MCF 10A (cell line): ENCODE measurements at regions not wholly inside any gene's neighbourhood (a gene's known extent, or its start where the extent isn't known, plus 50 kb on each side); places are given as distances from the start of the nearest gene placed in this dataset.

ENCODE experiments used
- BruUV-seq: library from RNA; stranded (reverse); fragments of 400-500 nt; replicated peaks from 2 replicates; lab custom pipeline; 2021; lab: Mats Ljungman, UMichigan
- CTCF ChIA-PET: fragments of 300-600 bp; sonication (Branson Sonifier 250); formaldehyde crosslinking; extraction: SDS; loops from one replicate; lab custom pipeline; 2021; ENCODE audit warnings: antibody characterized with exemption, inconsistent platforms; lab: Yijun Ruan, JAX
- POLR2A ChIA-PET: fragments of 300-600, 350-650 bp; sonication (Branson Sonifier 250); formaldehyde crosslinking; extraction: SDS; loops from one replicate; lab custom pipeline; 2020; ENCODE audit warnings: antibody characterized with exemption, inconsistent platforms; lab: Yijun Ruan, JAX
- DNase-seq: peaks from one replicate; pipeline ENCODE4 v3.0.0-alpha.2; 2018; ENCODE audit not compliant: unreplicated experiment
- H3K27ac Mint-ChIP-seq: one replicate; pipeline ENCODE4 v1.8.0; 2022; ENCODE audit warnings: mild to moderate bottlenecking, low read depth, mixed read lengths; ENCODE audit not compliant: unreplicated experiment
- H3K27me3 Mint-ChIP-seq: one replicate; pipeline ENCODE4 v1.8.0; 2022; ENCODE audit warnings: mixed read lengths; ENCODE audit not compliant: insufficient read depth, unreplicated experiment
- H3K36me3 Mint-ChIP-seq: one replicate; pipeline ENCODE4 v1.8.0; 2022; ENCODE audit warnings: mild to moderate bottlenecking, moderate library complexity, mixed read lengths; ENCODE audit not compliant: insufficient read depth, unreplicated experiment
- H3K4me1 Mint-ChIP-seq: one replicate; pipeline ENCODE4 v1.8.0; 2022; ENCODE audit warnings: mixed read lengths; ENCODE audit not compliant: insufficient read depth, unreplicated experiment
- H3K4me3 Mint-ChIP-seq: one replicate; pipeline ENCODE4 v1.8.0; 2022; ENCODE audit warnings: mild to moderate bottlenecking, moderate library complexity, mixed read lengths; ENCODE audit not compliant: unreplicated experiment
- H3K9me3 Mint-ChIP-seq: one replicate; pipeline ENCODE4 v1.8.0; 2022; ENCODE audit warnings: mixed read lengths; ENCODE audit not compliant: unreplicated experiment
- intact Hi-C: fragments of 100-400 bp; cut with micrococcal nuclease; formaldehyde crosslinking; loops from 2 replicates; pipeline ENCODE4 v1.14.1; 2022
- TF ChIP-seq, protein P1 (sequence below): fragments of 200-600 bp; IDR thresholded peaks from one replicate; pipeline ENCODE4 v1.8.0; 2022; ENCODE audit warnings: antibody characterized with exemption, mild to moderate bottlenecking; ENCODE audit not compliant: unreplicated experiment

GRCh38 chr22:47674600-47674999 lies 912.1 kb downstream of the TBC1D22A start:
- Mint-ChIP-seq H3K27me3 (peaks cover 5% of the 10 kb centered on the region), H3K9me3 (peaks cover 3% of the 10 kb centered on the region), H3K4me1 (no peaks in the 10 kb centered on the region), H3K4me3 (no peak overlapping the region), H3K36me3 (no peaks in the 10 kb centered on the region), H3K27ac (no peak overlapping the region)
- BruUV-seq = no TSS peak
- ChIA-PET CTCF (no interaction called here), POLR2A (interaction anchor here (0.6 kb wide), 1 partner anchor 16 kb away, joined by 4 read pairs; no protein-coding TSS in a partner anchor)
- DNase-seq = no peak
- intact Hi-C loops = no loop called here
- TF ChIP-seq, protein P1, sequence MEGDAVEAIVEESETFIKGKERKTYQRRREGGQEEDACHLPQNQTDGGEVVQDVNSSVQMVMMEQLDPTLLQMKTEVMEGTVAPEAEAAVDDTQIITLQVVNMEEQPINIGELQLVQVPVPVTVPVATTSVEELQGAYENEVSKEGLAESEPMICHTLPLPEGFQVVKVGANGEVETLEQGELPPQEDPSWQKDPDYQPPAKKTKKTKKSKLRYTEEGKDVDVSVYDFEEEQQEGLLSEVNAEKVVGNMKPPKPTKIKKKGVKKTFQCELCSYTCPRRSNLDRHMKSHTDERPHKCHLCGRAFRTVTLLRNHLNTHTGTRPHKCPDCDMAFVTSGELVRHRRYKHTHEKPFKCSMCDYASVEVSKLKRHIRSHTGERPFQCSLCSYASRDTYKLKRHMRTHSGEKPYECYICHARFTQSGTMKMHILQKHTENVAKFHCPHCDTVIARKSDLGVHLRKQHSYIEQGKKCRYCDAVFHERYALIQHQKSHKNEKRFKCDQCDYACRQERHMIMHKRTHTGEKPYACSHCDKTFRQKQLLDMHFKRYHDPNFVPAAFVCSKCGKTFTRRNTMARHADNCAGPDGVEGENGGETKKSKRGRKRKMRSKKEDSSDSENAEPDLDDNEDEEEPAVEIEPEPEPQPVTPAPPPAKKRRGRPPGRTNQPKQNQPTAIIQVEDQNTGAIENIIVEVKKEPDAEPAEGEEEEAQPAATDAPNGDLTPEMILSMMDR = no peak

- intact Hi-C loops = no loop called here
- CTCF ChIA-PET = no interaction called here
Observed at GRCh38 chr22:47673557-47673956, 911.1 kb downstream of the TBC1D22A start.

GRCh38 chr22:47672526-47672925 lies 910.1 kb downstream of the TBC1D22A start:
- H3K27ac Mint-ChIP-seq = no peak overlapping the region
- CTCF ChIA-PET = no interaction called here
- no peaks in the 10 kb centered on the region for H3K9me3 Mint-ChIP-seq
- TF ChIP-seq, protein P1 = no peak
- H3K4me1 Mint-ChIP-seq = no peaks in the 10 kb centered on the region
- no peak overlapping the region for H3K4me3 Mint-ChIP-seq
- no peak for DNase-seq
- POLR2A ChIA-PET = no interaction called here
- intact Hi-C loops = no loop called here
- no peaks in the 10 kb centered on the region for H3K36me3 Mint-ChIP-seq
- BruUV-seq = no TSS peak
- no peaks in the 10 kb centered on the region for H3K27me3 Mint-ChIP-seq

More at GRCh38 chr22:47673557-47673956, 911.1 kb downstream of the TBC1D22A start:
- no peaks in the 10 kb centered on the region for H3K36me3 Mint-ChIP-seq
- no peaks in the 10 kb centered on the region for H3K27me3 Mint-ChIP-seq
- no peak overlapping the region for H3K4me3 Mint-ChIP-seq
- TF ChIP-seq, protein P1 = no peak
- H3K4me1 Mint-ChIP-seq = no peaks in the 10 kb centered on the region
- no peak overlapping the region for H3K27ac Mint-ChIP-seq
- no peaks in the 10 kb centered on the region for H3K9me3 Mint-ChIP-seq
- no TSS peak for BruUV-seq
- DNase-seq = no peak
- POLR2A ChIA-PET = interaction anchor here (0.6 kb wide), 1 partner anchor 37 kb away, joined by 4 read pairs; no protein-coding TSS in a partner anchor

DNA sequence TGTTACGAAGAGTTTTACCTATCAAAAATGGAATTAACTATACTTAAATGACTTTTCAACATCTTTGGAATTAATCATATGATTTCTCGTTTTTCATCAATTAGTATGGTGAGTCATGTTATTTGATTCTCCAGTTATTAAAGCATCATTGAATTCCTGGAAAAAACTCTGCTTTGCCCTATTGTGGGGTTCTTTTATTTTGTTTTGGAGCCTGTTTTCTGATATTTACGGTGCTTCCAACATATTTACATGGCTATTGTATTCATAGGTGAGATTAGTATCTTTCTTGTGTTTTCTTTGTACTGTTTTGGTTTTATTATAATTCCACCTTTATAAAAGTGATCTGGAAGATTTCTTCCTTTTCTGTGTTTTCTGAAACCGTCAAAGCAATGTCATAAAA lies 902.7 kb downstream of the TBC1D22A start:
- Mint-ChIP-seq H3K27ac (no peak overlapping the region), H3K4me1 (peaks cover 6% of the 10 kb centered on the region), H3K4me3 (no peak overlapping the region), H3K36me3 (no peaks in the 10 kb centered on the region), H3K9me3 (peaks cover 24% of the 10 kb centered on the region), H3K27me3 (no peaks in the 10 kb centered on the region)
- DNase-seq = no peak
- intact Hi-C loops = no loop called here
- ChIA-PET POLR2A (no interaction called here), CTCF (no interaction called here)
- TF ChIP-seq, protein P1 = no peak
- no TSS peak for BruUV-seq
